ENCODE measurements at regions not wholly inside any gene's neighbourhood (a gene's known extent, or its start where the extent isn't known, plus 50 kb on each side); places are given as distances from the start of the nearest gene placed in this dataset.

GRCh38 chr2:128377071-128377910 is 58.6 kb upstream of the HS6ST1 start:
- DNase-seq (ENCODE audit: low spot score) (no peak), ATAC-seq (no peak), FAIRE-seq (no peak)
- Histone ChIP-seq H3K9ac (ENCODE audit: insufficient read depth, low read depth, low read length) (no peak overlapping the region), H3K4me1 (ENCODE audit: insufficient read depth, low read length) (peaks cover 65% of the 10 kb centered on the region), H2AFZ (ENCODE audit: low read length) (no peak overlapping the region), H3K4me3 (replicated peaks in 1 of 3; ENCODE audit: insufficient read depth in 1 of 3, low read depth in 2 of 3, low read length in 3 of 3) (no peak overlapping the region), H3K79me2 (ENCODE audit: insufficient read depth, low read length) (no peaks in the 10 kb centered on the region), H3K27ac (ENCODE audit: extremely low read length, insufficient read depth, low read length) (no peak overlapping the region), H4K20me1 (ENCODE audit: insufficient read depth, low read length) (no peaks in the 10 kb centered on the region), H3K4me2 (ENCODE audit: low read depth, low read length) (no peak overlapping the region), H3K9me3 (ENCODE audit: low read length) (no peaks in the 10 kb centered on the region), H3K27me3 (ENCODE audit: control insufficient read depth in 1 of 2, insufficient read depth in 2 of 2, low read length in 2 of 2) (peaks cover 0 to 22% of the 10 kb centered on the region in 2 experiments; a peak in 2 of 5 replicates), H3K36me3 (replicated peaks in 1 of 2; ENCODE audit: control insufficient read depth in 1 of 2, insufficient read depth in 2 of 2, low read length in 2 of 2) (no peaks in the 10 kb centered on the region)
- intact Hi-C loops (cut with micrococcal nuclease; ENCODE audit: unreplicated experiment) = no loop called here
- no TSS peak for BruUV-seq (replicated peaks)
- CTCF ChIA-PET (ENCODE audit: low intra/inter-chr PET ratio, low total read pairs) = no interaction called here
- POLR2A ChIA-PET = no interaction called here
- no peak for TF ChIP-seq ZNF224 (CRISPR knock-in tag; IDR thresholded peaks at IDR 0.05)
- no peak for TF ChIP-seq SMARCC2 (IDR thresholded peaks at IDR 0.05)
- TF ChIP-seq REPIN1 (CRISPR knock-in tag; IDR thresholded peaks at IDR 0.05; ENCODE audit: borderline replicate concordance, low read depth) = no peak
- TF ChIP-seq ZXDC (CRISPR knock-in tag; IDR thresholded peaks at IDR 0.05) = no peak
- TF ChIP-seq MNT (IDR thresholded peaks at IDR 0.05) = no peak
- WGBS (ENCODE audit: low lambda C conversion rate) = 76% methylated on average over 16 of the region's 16 CpGs
- in situ Hi-C loops (cut with HindIII; ENCODE audit: extremely low pct_ligation_motif_present, low pct_unique_long_range_greater_than_20kb) = no loop called here
